Right lobe of liver (tissue), 4 donors: ENCODE measurements at regions not wholly inside any gene's neighbourhood (a gene's known extent, or its start where the extent isn't known, plus 50 kb on each side); places are given as distances from the start of the nearest gene placed in this dataset.
"Not testable (repeated sequence)": the region's sequence is repeated elsewhere in the genome, so short reads cannot be mapped to it uniquely, and the experiment has no call there.

Experiments used
- POLR2A ChIP-seq: fragments of 450-650 bp; IDR thresholded peaks from one replicate; pipeline ENCODE4 v1.6.1; 2017; ENCODE audit warnings: antibody characterized with exemption, mild to moderate bottlenecking
- TF ChIP-seq, protein P1 (sequence below), 4 donors: fragments of 200-600 bp in 3 of 4; fragments of 450-650 bp in 1 of 4; IDR thresholded peaks; one replicate each; pipeline versions ENCODE4 v1.5.1 to v1.8.0; 2016 to 2022; ENCODE audit warnings: antibody characterized with exemption in 4 of 4, mild to moderate bottlenecking in 2 of 4
- donor health status: DM: no; HTN: no; CAD: no.
- donor health status: DM: no; HTN: no; CAD: no.
- donor health status: DM: no; HTN: yes; CAD: no.

- TF ChIP-seq, protein P1, sequence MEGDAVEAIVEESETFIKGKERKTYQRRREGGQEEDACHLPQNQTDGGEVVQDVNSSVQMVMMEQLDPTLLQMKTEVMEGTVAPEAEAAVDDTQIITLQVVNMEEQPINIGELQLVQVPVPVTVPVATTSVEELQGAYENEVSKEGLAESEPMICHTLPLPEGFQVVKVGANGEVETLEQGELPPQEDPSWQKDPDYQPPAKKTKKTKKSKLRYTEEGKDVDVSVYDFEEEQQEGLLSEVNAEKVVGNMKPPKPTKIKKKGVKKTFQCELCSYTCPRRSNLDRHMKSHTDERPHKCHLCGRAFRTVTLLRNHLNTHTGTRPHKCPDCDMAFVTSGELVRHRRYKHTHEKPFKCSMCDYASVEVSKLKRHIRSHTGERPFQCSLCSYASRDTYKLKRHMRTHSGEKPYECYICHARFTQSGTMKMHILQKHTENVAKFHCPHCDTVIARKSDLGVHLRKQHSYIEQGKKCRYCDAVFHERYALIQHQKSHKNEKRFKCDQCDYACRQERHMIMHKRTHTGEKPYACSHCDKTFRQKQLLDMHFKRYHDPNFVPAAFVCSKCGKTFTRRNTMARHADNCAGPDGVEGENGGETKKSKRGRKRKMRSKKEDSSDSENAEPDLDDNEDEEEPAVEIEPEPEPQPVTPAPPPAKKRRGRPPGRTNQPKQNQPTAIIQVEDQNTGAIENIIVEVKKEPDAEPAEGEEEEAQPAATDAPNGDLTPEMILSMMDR (IDR thresholded peaks at IDR 0.05): not testable (repeated sequence)
- not testable (repeated sequence) for TF ChIP-seq POLR2A
These were observed 526.5 kb upstream of the PPP2R3A start for GRCh38 chr3:135438889-135439597.
